ENCODE measurements at regions not wholly inside any gene's neighbourhood (a gene's known extent, or its start where the extent isn't known, plus 50 kb on each side); places are given as distances from the start of the nearest gene placed in this dataset.

- Mint-ChIP-seq H3K27me3 (ENCODE audit: low read depth, poor library complexity) (peaks cover 24% of the 10 kb centered on the region), H3K36me3 (ENCODE audit: low read depth) (no peaks in the 10 kb centered on the region), H3K4me1 (peaks cover 34% of the 10 kb centered on the region), H3K27ac (peak overlapping the region; percentile 16), H3K9me3 (no peaks in the 10 kb centered on the region), H3K4me3 (no peak overlapping the region)
- TF ChIP-seq CTCF (IDR thresholded peaks at IDR 0.05) = no peak
- no peak for DNase-seq
Observed at GRCh38 chr1:8078176-8078671, 52.1 kb upstream of the ERRFI1 start.

- Mint-ChIP-seq H3K4me3 (no peak overlapping the region), H3K36me3 (ENCODE audit: low read depth) (no peaks in the 10 kb centered on the region), H3K4me1 (peaks cover 34% of the 10 kb centered on the region), H3K27ac (no peak overlapping the region), H3K27me3 (ENCODE audit: low read depth, poor library complexity) (peaks cover 24% of the 10 kb centered on the region), H3K9me3 (no peaks in the 10 kb centered on the region)
- no peak for TF ChIP-seq CTCF (IDR thresholded peaks at IDR 0.05)
- no peak for DNase-seq
Observed at GRCh38 chr1:8077602-8078001, 51.5 kb upstream of the ERRFI1 start.

GRCh38 chr1:8077120-8077573 lies 51.0 kb upstream of the ERRFI1 start:
- no peak for TF ChIP-seq CTCF (IDR thresholded peaks at IDR 0.05)
- Mint-ChIP-seq H3K27me3 (ENCODE audit: low read depth, poor library complexity) (peaks cover 24% of the 10 kb centered on the region), H3K36me3 (ENCODE audit: low read depth) (no peaks in the 10 kb centered on the region), H3K27ac (no peak overlapping the region), H3K9me3 (no peaks in the 10 kb centered on the region), H3K4me1 (peaks cover 34% of the 10 kb centered on the region), H3K4me3 (no peak overlapping the region)
- DNase-seq = no peak

GRCh38 chr1:8076176-8076575 lies 50.1 kb upstream of the ERRFI1 start:
- H3K27me3 Mint-ChIP-seq (ENCODE audit: low read depth, poor library complexity) = peaks cover 20% of the 10 kb centered on the region
- no peak overlapping the region for H3K4me3 Mint-ChIP-seq
- peaks cover 34% of the 10 kb centered on the region for H3K4me1 Mint-ChIP-seq
- no peaks in the 10 kb centered on the region for H3K9me3 Mint-ChIP-seq
- no peak for TF ChIP-seq CTCF (IDR thresholded peaks at IDR 0.05)
- no peaks in the 10 kb centered on the region for H3K36me3 Mint-ChIP-seq (ENCODE audit: low read depth)
- no peak overlapping the region for H3K27ac Mint-ChIP-seq
- no peak for DNase-seq
